Keratinocyte (primary cell): ENCODE measurements at regions not wholly inside any gene's neighbourhood (a gene's known extent, or its start where the extent isn't known, plus 50 kb on each side); places are given as distances from the start of the nearest gene placed in this dataset.

ENCODE experiments used
- DNase-seq: peaks from one replicate; pipeline ENCODE4 v3.0.0-alpha.2; 2011; ENCODE audit warnings: low read depth, missing footprints, low spot score
- FAIRE-seq: peaks from 2 replicates; lab custom pipeline; 2011; peaks lifted over from hg19 to GRCh38; lab: Jason Lieb, UNC
- H2AFZ ChIP-seq: 2 replicates; pipeline ENCODE4 v1.6.0; 2012; ENCODE audit warnings: low read length, control low read depth, inconsistent platforms; ENCODE audit not compliant: control insufficient read depth
- H3K27ac ChIP-seq: 2 replicates; pipeline ENCODE4 v1.5.1; 2011; ENCODE audit warnings: low read length; ENCODE audit not compliant: control insufficient read depth, insufficient read depth
- H3K27me3 ChIP-seq: 3 replicates; pipeline ENCODE4 v1.6.0; 2011; ENCODE audit warnings: low read length; ENCODE audit not compliant: control insufficient read depth, insufficient read depth; ENCODE audit errors: extremely low read depth
- H3K36me3 ChIP-seq, 2 experiments: 2 replicates in 1 of 2; 3 replicates in 1 of 2; pipeline ENCODE4 v1.5.1; 2011; ENCODE audit warnings: low read length in 2 of 2, mild to moderate bottlenecking in 1 of 2; ENCODE audit not compliant: control insufficient read depth in 2 of 2, insufficient read depth in 2 of 2; ENCODE audit errors: extremely low read depth in 1 of 2
- H3K4me1 ChIP-seq: 3 replicates; pipeline ENCODE4 v1.5.1; 2011; ENCODE audit warnings: low read length; ENCODE audit not compliant: control insufficient read depth, insufficient read depth; ENCODE audit errors: extremely low read depth
- H3K4me2 ChIP-seq: 3 replicates; pipeline ENCODE4 v1.6.0; 2011; ENCODE audit warnings: low read depth, low read length; ENCODE audit not compliant: control insufficient read depth, insufficient read depth; ENCODE audit errors: extremely low read depth
- H3K4me3 ChIP-seq, 3 experiments: fragments of 200-600 bp in 1 of 3; sonication (generic) in 1 of 3; 2 replicates in 2 of 3; 3 replicates in 1 of 3; pipeline ENCODE4 v1.5.1; 2011 to 2016; ENCODE audit warnings: low read length in 3 of 3, mild to moderate bottlenecking in 3 of 3, control low read depth in 2 of 3, inconsistent platforms in 1 of 3, low read depth in 1 of 3, mixed read lengths in 1 of 3, mixed run types in 1 of 3, moderate library complexity in 1 of 3; ENCODE audit not compliant: control insufficient read depth in 2 of 3, insufficient read depth in 2 of 3; ENCODE audit errors: extremely low read depth in 1 of 3
- H3K79me2 ChIP-seq: 2 replicates; pipeline ENCODE4 v1.6.0; 2012; ENCODE audit warnings: low read length; ENCODE audit not compliant: control insufficient read depth, insufficient read depth
- H3K9ac ChIP-seq: 3 replicates; pipeline ENCODE4 v1.6.0; 2011; ENCODE audit warnings: low read length; ENCODE audit not compliant: control insufficient read depth, insufficient read depth; ENCODE audit errors: extremely low read depth
- H3K9me1 ChIP-seq: 3 replicates; pipeline ENCODE4 v1.6.0; 2011; ENCODE audit warnings: low read length; ENCODE audit not compliant: control insufficient read depth, insufficient read depth; ENCODE audit errors: extremely low read depth
- H3K9me3 ChIP-seq: 2 replicates; pipeline ENCODE4 v1.5.1; 2012; ENCODE audit warnings: low read depth, low read length; ENCODE audit not compliant: control insufficient read depth
- H4K20me1 ChIP-seq: 3 replicates; pipeline ENCODE4 v1.6.0; 2011; ENCODE audit warnings: low read length; ENCODE audit not compliant: control insufficient read depth, insufficient read depth; ENCODE audit errors: extremely low read depth
- EZH2 ChIP-seq: IDR thresholded peaks from one replicate; pipeline ENCODE4 v1.6.1; 2012; ENCODE audit warnings: inconsistent platforms, mild to moderate bottlenecking, low read length, moderate library complexity
- dilution Hi-C: fragments of 300-500 bp; cut with MboI; formaldehyde crosslinking; loops from one replicate; pipeline ENCODE4 v1.7.0; 2020; ENCODE audit warnings: low sequenced_read_pairs; ENCODE audit not compliant: extremely low pct_ligation_motif_present
- TF ChIP-seq, protein P1 (sequence below), 3 experiments: IDR thresholded peaks in 1 of 3; conservative IDR thresholded peaks in 1 of 3; optimal IDR thresholded peaks in 1 of 3; 2 replicates in 2 of 3; 3 replicates in 1 of 3; pipeline versions ENCODE3 to v1.5.1; 2011; ENCODE audit warnings: low read length in 3 of 3, mild to moderate bottlenecking in 3 of 3, moderate library complexity in 2 of 3, control low read depth in 1 of 3, inconsistent platforms in 1 of 3; ENCODE audit not compliant: insufficient read depth in 2 of 3; ENCODE audit errors: extremely low read depth in 1 of 3

DNA sequence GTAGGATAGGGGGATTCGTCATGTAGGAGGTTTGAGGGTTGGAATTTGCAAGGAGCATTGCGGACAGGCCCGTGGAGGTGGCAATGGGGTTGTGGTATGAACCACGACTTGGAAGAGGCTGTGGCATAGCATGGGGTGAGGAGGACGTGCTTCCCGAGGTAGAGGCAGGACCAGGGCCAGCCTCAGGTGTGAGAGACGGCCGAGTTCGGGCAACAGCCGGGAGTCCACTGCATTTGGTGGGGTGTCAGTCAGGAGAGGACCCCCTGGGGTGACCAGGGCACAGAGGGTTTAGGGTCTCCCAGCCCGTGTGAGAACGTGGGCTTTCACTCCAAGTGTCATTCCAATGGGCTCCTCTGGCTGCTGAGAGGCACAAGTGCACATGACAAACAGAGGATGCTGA, 339.0 kb downstream of the EIPR1 start:
- no peaks in the 10 kb centered on the region for H3K79me2 ChIP-seq
- FAIRE-seq (no peak), DNase-seq (no peak)
- no peak overlapping the region for H3K4me3 ChIP-seq
- dilution Hi-C loops = no loop called here
- no peak overlapping the region for H3K9ac ChIP-seq
- H3K9me1 ChIP-seq = no peaks in the 10 kb centered on the region
- TF ChIP-seq EZH2 = no peak
- TF ChIP-seq, protein P1, sequence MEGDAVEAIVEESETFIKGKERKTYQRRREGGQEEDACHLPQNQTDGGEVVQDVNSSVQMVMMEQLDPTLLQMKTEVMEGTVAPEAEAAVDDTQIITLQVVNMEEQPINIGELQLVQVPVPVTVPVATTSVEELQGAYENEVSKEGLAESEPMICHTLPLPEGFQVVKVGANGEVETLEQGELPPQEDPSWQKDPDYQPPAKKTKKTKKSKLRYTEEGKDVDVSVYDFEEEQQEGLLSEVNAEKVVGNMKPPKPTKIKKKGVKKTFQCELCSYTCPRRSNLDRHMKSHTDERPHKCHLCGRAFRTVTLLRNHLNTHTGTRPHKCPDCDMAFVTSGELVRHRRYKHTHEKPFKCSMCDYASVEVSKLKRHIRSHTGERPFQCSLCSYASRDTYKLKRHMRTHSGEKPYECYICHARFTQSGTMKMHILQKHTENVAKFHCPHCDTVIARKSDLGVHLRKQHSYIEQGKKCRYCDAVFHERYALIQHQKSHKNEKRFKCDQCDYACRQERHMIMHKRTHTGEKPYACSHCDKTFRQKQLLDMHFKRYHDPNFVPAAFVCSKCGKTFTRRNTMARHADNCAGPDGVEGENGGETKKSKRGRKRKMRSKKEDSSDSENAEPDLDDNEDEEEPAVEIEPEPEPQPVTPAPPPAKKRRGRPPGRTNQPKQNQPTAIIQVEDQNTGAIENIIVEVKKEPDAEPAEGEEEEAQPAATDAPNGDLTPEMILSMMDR (optimal IDR thresholded peaks at IDR 0.05 in 1 of 3, IDR thresholded peaks at IDR 0.05 in 1 of 3, conservative IDR thresholded peaks at IDR 0.05 in 1 of 3; ENCODE audit: extremely low read depth in 1 of 3, insufficient read depth in 2 of 3, low read length in 3 of 3) = no peak
- no peaks in the 10 kb centered on the region for H3K36me3 ChIP-seq
- H3K4me2 ChIP-seq = no peak overlapping the region
- H3K27ac ChIP-seq = no peak overlapping the region
- no peaks in the 10 kb centered on the region for H3K4me1 ChIP-seq
- peaks cover 7% of the 10 kb centered on the region for H3K9me3 ChIP-seq
- no peaks in the 10 kb centered on the region for H3K27me3 ChIP-seq
- H2AFZ ChIP-seq = no peak overlapping the region
- no peaks in the 10 kb centered on the region for H4K20me1 ChIP-seq

DNA sequence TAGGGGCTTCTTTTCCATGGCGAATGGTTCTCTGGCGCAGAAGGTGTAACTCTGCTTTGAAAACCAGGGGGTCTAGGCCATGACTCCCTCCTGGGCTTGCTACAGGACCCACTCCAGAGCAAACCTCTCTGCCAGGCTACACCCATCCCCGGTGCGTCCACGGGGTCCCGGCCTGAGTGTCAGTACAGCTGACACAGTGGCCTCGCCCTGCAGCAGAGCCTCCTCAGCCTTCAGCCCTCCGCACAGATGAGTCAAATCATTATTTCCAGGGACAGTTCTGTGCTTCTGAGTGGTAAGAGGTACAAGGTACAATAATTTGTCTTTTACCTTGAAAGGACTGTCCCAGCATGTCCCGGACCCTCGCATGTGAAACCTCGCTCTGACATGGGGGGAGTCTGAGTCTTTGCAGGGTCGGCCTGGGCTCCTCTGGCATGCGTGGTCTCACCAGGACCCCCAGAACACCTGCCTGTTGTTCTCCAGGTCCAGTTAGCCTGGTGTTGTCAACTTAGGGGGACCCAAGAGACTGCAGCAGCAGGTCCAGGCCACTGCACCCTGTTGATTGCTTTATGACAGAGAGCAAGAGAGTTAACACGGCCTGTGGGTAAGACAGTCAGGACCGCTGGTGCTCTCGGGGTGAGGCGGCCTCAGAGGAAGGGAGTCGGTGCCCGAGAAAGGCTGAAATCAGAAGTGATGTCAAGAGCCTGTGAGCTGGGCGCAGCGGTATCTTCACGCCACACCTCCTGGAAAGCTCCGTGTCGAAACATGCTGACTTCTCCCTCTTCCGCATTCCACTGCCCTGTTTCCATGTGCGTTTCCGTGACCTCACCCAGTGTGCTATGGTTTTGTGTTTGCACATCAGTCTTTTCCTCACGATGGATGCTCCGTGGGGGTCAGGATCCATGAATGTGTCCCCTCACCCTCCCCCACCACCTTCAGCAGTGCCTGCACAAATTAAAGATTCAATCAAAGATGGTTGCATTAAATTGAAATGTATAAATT, 340.1 kb downstream of the EIPR1 start:
- dilution Hi-C loops = no loop called here
- DNase-seq = no peak
- no peak overlapping the region for H3K4me2 ChIP-seq
- H3K4me3 ChIP-seq = no peak overlapping the region
- no peak overlapping the region for H3K9ac ChIP-seq
- no peak overlapping the region for H3K27ac ChIP-seq
- no peaks in the 10 kb centered on the region for H4K20me1 ChIP-seq
- peaks cover 7% of the 10 kb centered on the region for H3K9me3 ChIP-seq
- H3K27me3 ChIP-seq = no peaks in the 10 kb centered on the region
- TF ChIP-seq EZH2 = no peak
- TF ChIP-seq, protein P1 (optimal IDR thresholded peaks at IDR 0.05 in 1 of 3, IDR thresholded peaks at IDR 0.05 in 1 of 3, conservative IDR thresholded peaks at IDR 0.05 in 1 of 3; ENCODE audit: extremely low read depth in 1 of 3, insufficient read depth in 2 of 3, low read length in 3 of 3) = no peak
- no peaks in the 10 kb centered on the region for H3K4me1 ChIP-seq
- H2AFZ ChIP-seq = no peak overlapping the region
- H3K79me2 ChIP-seq = no peaks in the 10 kb centered on the region
- H3K36me3 ChIP-seq = no peaks in the 10 kb centered on the region
- no peaks in the 10 kb centered on the region for H3K9me1 ChIP-seq
- no peak for FAIRE-seq
